ENCODE measurements at regions not wholly inside any gene's neighbourhood (a gene's known extent, or its start where the extent isn't known, plus 50 kb on each side); places are given as distances from the start of the nearest gene placed in this dataset.

DNA sequence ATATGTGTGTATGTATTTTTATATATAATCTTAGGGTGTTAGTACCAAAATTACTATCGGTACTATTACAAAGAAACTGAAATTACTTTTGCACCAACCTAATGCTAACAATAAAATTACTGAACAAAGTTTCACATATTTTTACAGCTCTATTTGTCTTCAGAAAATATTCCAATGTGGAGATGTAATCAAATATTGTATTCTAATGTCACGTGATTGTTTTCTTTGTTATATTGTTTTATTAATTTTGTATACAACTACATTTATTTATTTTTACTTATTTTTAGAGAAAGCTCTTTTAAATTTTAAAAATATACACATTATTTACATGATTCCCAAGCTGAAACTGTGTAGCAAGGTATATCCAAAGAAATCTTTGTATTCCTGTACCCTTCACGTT is 227.1 kb upstream of the KLF12 start:
- TF ChIP-seq, protein P1, sequence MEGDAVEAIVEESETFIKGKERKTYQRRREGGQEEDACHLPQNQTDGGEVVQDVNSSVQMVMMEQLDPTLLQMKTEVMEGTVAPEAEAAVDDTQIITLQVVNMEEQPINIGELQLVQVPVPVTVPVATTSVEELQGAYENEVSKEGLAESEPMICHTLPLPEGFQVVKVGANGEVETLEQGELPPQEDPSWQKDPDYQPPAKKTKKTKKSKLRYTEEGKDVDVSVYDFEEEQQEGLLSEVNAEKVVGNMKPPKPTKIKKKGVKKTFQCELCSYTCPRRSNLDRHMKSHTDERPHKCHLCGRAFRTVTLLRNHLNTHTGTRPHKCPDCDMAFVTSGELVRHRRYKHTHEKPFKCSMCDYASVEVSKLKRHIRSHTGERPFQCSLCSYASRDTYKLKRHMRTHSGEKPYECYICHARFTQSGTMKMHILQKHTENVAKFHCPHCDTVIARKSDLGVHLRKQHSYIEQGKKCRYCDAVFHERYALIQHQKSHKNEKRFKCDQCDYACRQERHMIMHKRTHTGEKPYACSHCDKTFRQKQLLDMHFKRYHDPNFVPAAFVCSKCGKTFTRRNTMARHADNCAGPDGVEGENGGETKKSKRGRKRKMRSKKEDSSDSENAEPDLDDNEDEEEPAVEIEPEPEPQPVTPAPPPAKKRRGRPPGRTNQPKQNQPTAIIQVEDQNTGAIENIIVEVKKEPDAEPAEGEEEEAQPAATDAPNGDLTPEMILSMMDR (IDR thresholded peaks at IDR 0.05; ENCODE audit: low read length) = no peak
- TF ChIP-seq EZH2 (optimal IDR thresholded peaks at IDR 0.05; ENCODE audit: low read depth, low read length) = no peak
- TF ChIP-seq EZH2phosphoT487 (IDR thresholded peaks at IDR 0.05; ENCODE audit: low read length) = no peak
